MM.1S (cell line): ENCODE measurements at regions not wholly inside any gene's neighbourhood (a gene's known extent, or its start where the extent isn't known, plus 50 kb on each side); places are given as distances from the start of the nearest gene placed in this dataset.

Experiments used
- CTCF ChIP-seq: fragments of 300-600 bp; sonication (generic); IDR thresholded peaks from 2 replicates; pipeline ENCODE4 v1.5.1; 2016; ENCODE audit warnings: antibody characterized with exemption, low read length, mixed read lengths
- EZH2 ChIP-seq: fragments of 300-600 bp; sonication (generic); optimal IDR thresholded peaks from 2 replicates; pipeline ENCODE3; 2017; ENCODE audit warnings: low read depth, mild to moderate bottlenecking, antibody characterized with exemption, low read length, mixed read lengths
- EZH2phosphoT487 ChIP-seq: fragments of 300-600 bp; sonication (generic); IDR thresholded peaks from 2 replicates; pipeline ENCODE4 v1.6.1; 2018; ENCODE audit warnings: antibody characterized with exemption, low read length

- TF ChIP-seq CTCF (no peak), EZH2phosphoT487 (no peak), EZH2 (no peak)
These were observed 255.2 kb upstream of the ZMIZ1 start for GRCh38 chr10:78813526-78813925.
